ENCODE measurements at regions not wholly inside any gene's neighbourhood (a gene's known extent, or its start where the extent isn't known, plus 50 kb on each side); places are given as distances from the start of the nearest gene placed in this dataset.

- Histone ChIP-seq H2AK5ac (ENCODE audit: insufficient read length, low read length) (no peak overlapping the region), H3K27me3 (ENCODE audit: insufficient read depth, low read length) (no peaks in the 10 kb centered on the region), H2AFZ (ENCODE audit: low read length) (peak overlapping the region; percentile 57), H2BK12ac (ENCODE audit: insufficient read length, low read depth, low read length) (no peak overlapping the region), H3K14ac (ENCODE audit: insufficient read depth, low read length) (no peak overlapping the region), H3K23ac (ENCODE audit: insufficient read length, low read depth, low read length) (no peak overlapping the region), H3K27ac (ENCODE audit: insufficient read length, low read depth, low read length) (no peak overlapping the region), H3T11ph (ENCODE audit: low read length) (no peak overlapping the region), H3K4me1 (ENCODE audit: insufficient read depth, low read length) (peaks cover 6% of the 10 kb centered on the region; the same call in 1 of the 2 replicates), H4K91ac (ENCODE audit: insufficient read length, low read depth, low read length) (no peak overlapping the region), H4K20me1 (ENCODE audit: control insufficient read depth, insufficient read depth, insufficient read length) (no peaks in the 10 kb centered on the region), H3K4me2 (ENCODE audit: insufficient read depth, insufficient read length, low read length) (no peak overlapping the region), H4K5ac (ENCODE audit: insufficient read length, low read depth, low read length) (no peak overlapping the region), H3K56ac (ENCODE audit: insufficient read length, low read depth, low read length) (no peak overlapping the region), H3K9ac (ENCODE audit: extremely low read depth, insufficient read length, low read length) (no peak overlapping the region), H2BK5ac (ENCODE audit: insufficient read length, low read length) (no peak overlapping the region), H2BK15ac (ENCODE audit: low read depth, low read length) (no peak overlapping the region), H4K8ac (replicated peaks; ENCODE audit: insufficient read length, low read depth, low read length) (no peak overlapping the region), H3K9me3 (ENCODE audit: control insufficient read depth, low read depth, low read length) (no peaks in the 10 kb centered on the region), H2BK120ac (ENCODE audit: low read depth, low read length, poor library complexity, severe bottlenecking) (no peak overlapping the region), H3K79me2 (ENCODE audit: insufficient read depth, low read length) (no peaks in the 10 kb centered on the region), H2BK20ac (ENCODE audit: low read depth, low read length, poor library complexity, severe bottlenecking) (no peak overlapping the region), H3K79me1 (ENCODE audit: insufficient read depth, low read depth, low read length, poor library complexity, severe bottlenecking) (no peaks in the 10 kb centered on the region), H3K4ac (ENCODE audit: low read depth, low read length) (no peak overlapping the region), H3K23me2 (ENCODE audit: insufficient read length, low read depth, low read length, poor library complexity, severe bottlenecking) (no peaks in the 10 kb centered on the region), H3K18ac (ENCODE audit: insufficient read length, low read depth, low read length) (no peak overlapping the region)
- no peaks in the 10 kb centered on the region; a peak in 2 of 7 replicates for H3K36me3 Mint-ChIP-seq (ENCODE audit: insufficient read depth in 1 of 3, low read depth in 3 of 3)
- DNase-seq = no peak
- peaks cover 33 to 34% of the 10 kb centered on the region in 2 experiments for H3K4me1 Mint-ChIP-seq
- H3K27ac Mint-ChIP-seq = peak overlapping the region in 2 of 3 experiments; percentile 18 to 56; a peak in 3 of 7 replicates
- no peak overlapping the region for H3K4me3 Mint-ChIP-seq
- no peaks in the 10 kb centered on the region for H3K27me3 Mint-ChIP-seq (ENCODE audit: low read depth)
- WGBS (ENCODE audit: extremely low coverage, insufficient read length, low lambda C conversion rate) = no CpG with 5 or more reads among the region's 3 CpGs
- no peak for TF ChIP-seq CTCF (conservative IDR thresholded peaks at IDR 0.05)
- H3K9me3 Mint-ChIP-seq = no peaks in the 10 kb centered on the region
Measured at GRCh38 chr5:56637321-56637920, 177.9 kb upstream of the MAP3K1 start.

Data from H9 (cell line).